EL (cell line): ENCODE measurements at regions not wholly inside any gene's neighbourhood (a gene's known extent, or its start where the extent isn't known, plus 50 kb on each side); places are given as distances from the start of the nearest gene placed in this dataset.

Source experiments
- DNase-seq: peaks from one replicate; pipeline ENCODE4 v3.0.0-alpha.2; 2016

GRCh38 chr4:135207531-135207930 is 1005.9 kb upstream of the PABPC4L start:
- peak; percentile 4 for DNase-seq

- DNase-seq = no peak
Measured at GRCh38 chr4:135204311-135204710, 1002.7 kb upstream of the PABPC4L start.

- peak; percentile 45 for DNase-seq
Measured at GRCh38 chr4:135201081-135201480, 999.5 kb upstream of the PABPC4L start.

GRCh38 chr4:135197641-135198040 is 996.1 kb upstream of the PABPC4L start:
- no peak for DNase-seq

- DNase-seq = no peak
Measured at GRCh38 chr4:135194477-135194876, 992.9 kb upstream of the PABPC4L start.

GRCh38 chr4:135192751-135193535 is 991.4 kb upstream of the PABPC4L start:
- DNase-seq = peak; percentile 18

DNA sequence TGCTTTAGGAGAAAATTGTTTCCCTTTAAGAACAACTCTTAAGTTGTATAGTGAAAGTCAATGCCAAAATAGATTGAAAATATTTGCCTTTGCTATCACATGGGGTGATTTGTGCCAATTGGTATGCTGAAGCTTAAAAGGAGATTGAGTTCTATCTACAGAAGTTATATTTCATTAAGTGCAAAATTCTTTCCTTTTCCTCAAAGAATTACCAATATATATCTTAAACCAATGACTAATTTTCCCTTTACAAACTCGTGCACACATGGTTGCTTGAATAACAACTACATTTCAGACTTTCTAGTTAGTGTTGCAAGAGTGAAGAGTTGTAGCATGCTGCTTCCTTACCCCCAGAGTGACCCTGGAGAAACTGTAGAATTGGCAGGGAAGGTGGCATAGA is 990.0 kb upstream of the PABPC4L start:
- DNase-seq = no peak

DNA sequence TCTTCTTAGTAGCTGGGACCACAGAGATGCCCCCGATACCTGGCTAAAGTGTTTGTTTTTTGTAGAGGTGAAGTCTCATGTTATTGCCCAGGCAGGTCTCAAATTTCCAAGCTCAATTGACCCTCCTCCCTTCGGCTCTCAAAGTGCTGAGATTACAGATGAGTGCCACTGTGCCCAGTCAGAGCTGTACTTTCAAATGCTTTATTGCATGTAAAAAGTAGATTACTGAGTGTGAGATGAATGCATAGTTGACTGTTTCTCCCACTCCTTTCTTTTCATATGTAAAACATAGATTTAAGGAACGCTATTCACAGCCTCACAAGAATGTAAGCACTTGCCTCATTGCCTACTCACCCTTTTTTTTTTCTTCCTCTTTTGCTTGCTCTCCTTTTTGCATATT is 984.4 kb upstream of the PABPC4L start:
- no peak for DNase-seq

DNA sequence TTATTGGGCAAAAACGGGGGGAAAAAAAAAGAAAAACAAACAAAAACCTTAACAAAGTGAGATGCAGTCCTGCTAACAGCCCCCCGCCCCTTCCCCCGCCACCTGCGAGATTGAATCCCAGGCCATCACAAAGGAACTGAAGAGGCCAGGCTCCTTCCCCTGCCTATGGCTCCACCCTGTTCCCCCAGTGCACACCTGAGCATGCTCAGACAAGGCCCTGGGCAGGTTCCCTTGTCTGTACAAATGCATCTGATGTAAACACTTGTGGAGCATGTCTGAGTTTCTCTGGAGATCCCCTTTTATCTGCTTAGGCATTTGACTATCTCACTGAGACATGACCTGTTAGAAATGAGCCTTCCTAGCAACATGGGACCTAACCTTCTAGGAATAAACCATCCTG is 983.7 kb upstream of the PABPC4L start:
- DNase-seq = no peak

DNA sequence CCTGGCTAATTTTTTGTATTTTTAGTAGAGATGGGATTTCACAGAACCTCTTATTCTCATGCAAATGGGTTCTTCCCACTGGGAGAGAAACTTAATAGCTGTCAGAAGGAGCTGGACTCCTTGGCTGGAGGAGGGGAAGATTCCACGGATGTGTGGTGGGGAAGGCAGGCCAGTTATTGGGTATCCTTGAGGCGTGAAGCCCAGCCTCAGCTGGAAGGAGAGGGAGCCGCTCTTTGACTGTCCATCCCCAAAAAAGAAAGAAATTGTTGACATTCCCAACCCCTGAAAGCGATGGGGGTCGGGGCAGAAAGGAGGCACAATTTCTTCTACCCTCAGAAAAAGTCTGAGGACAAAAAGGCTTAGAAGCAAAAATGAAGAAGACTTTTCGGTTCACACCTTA is 983.1 kb upstream of the PABPC4L start:
- no peak for DNase-seq

DNA sequence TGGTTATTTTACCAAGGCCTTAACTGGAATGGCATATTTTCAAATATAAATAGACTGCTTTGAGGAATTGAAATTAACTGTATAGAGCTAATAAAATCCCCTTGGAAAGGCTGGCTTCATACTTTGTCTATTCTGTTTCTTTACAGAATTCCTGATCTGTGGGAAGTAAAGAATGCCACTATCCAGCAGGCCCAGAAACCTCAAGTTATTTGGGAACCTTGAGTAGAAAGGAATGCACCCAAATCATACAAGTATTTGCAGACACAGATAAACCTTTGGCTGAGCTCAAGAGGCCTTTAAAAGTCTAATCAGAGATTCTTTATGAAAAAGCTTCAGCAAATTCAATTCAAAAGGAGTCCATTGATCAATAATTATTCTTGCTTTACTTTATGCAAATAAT is 975.7 kb upstream of the PABPC4L start:
- DNase-seq = peak; percentile 4

DNA sequence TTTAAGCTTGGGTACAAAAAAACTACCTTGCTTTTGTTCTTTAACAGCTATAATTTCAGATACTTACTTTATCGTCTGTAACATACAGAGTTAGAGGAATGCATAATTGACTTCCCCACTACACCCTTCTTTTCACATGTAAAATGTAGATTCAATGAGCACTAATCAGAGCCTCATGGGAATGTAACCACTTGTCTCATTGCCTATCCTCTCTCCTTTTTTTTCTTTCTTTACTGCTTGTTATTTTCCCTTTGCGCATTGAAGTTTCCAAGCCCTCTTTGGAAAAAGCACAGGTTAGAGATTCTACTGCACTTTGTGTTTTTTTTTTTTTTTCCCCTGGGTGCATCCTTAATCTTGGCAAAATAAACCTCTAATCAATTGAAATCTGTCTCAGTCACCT is 965.1 kb upstream of the PABPC4L start:
- no peak for DNase-seq

GRCh38 chr4:135164601-135165000 is 963.0 kb upstream of the PABPC4L start:
- DNase-seq = no peak

GRCh38 chr4:135144498-135144897 is 942.9 kb upstream of the PABPC4L start:
- no peak for DNase-seq

GRCh38 chr4:135124196-135124595 is 922.6 kb upstream of the PABPC4L start:
- no peak for DNase-seq

DNA sequence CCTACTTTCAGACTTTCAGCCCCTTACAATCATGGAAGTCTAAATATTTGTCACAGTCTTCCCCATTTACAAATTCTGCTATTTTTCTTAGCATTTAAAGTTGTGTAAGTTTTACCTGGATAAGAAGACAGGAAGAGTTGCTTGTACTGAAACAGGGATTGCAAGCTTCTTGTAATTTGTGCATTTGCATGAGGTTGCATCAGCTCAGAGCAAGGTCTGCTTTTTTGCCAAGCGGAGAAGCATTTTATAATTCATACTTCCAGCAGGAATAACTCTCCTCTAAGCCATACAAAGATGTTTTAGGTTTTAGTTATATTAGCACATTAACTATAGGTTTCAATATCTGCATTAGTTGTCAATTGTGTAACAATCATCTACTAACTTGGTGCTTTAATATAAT is 922.0 kb upstream of the PABPC4L start:
- DNase-seq = no peak

GRCh38 chr4:135122457-135122856 is 920.9 kb upstream of the PABPC4L start:
- no peak for DNase-seq

GRCh38 chr4:135120195-135120594 is 918.6 kb upstream of the PABPC4L start:
- peak; percentile 8 for DNase-seq

- no peak for DNase-seq
Measured at GRCh38 chr4:135114079-135114478, 912.5 kb upstream of the PABPC4L start.

DNA sequence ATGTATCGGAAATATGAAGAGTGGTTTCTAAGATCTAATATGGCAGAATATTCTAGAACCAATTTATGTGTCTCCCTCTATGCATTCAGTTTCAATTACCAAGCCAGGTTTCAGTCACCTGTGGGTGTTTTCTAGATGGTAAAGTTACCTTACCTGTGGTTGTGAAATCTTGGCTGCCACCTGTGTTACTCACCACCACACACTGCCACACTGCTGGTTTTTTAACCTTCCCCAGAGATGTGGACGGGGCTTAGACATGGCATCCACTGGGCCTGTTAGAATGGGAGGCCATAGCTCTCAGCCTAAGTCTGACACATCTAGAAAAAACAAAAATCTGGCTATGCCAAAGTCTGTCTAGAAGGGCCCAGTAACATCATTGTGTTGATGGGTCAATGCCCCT is 896.5 kb upstream of the PABPC4L start:
- DNase-seq = no peak

DNA sequence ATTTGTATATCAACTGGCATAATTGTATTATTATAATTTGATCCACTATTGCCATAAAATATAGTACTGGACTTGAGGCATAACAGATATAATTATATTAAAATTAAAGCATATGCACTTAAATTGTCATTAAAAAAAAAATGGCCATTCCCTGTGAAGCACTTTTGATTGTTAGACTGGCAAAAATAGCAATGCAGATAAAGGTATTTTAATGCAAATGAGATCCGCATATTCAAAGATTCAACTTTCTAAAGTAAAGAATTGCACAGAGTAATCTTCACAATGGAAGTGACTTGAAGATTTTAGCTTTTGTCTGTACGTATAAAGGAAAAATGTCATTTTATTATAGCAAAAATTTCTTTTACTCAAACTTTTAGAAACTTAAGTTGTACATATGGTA is 871.8 kb upstream of the PABPC4L start:
- DNase-seq = no peak

DNA sequence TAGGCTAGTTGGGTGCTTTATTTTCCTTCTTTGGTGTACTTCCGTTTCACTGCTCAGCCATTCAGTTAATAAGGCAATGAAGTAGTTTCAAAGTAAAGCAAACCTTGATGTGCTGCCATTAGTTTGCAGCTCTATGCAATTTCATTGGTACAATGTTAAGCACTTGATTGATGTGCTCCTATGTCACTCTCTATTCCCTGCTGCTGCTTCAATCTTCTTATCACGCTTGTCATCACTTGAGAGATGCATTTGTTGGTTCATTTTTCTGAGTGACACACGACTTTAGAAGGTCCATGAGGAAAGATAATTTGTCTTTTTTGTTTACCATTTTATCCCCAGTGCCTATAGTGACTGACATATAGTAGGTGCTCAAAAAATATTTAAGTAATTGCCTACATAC is 871.0 kb upstream of the PABPC4L start:
- DNase-seq = no peak

DNA sequence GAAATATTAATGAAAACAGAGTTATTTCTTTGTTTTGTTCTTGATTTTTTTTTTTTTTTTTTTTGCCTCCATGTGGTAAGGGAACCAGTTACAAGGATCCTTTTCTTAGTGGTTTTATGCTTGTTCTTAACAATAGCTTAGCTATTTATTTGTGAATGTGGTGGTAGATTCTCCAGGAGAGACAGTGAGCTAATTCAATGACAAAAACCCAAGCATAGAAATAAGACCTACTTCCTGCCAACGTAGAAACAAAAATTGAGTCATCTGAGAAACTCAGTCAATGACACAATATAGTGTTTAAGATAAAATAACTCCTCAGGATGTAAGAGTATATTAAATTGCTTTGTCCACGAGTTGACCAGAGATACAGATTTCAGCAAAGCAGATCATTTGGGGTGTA is 863.8 kb upstream of the PABPC4L start:
- peak; percentile 3 for DNase-seq

DNA sequence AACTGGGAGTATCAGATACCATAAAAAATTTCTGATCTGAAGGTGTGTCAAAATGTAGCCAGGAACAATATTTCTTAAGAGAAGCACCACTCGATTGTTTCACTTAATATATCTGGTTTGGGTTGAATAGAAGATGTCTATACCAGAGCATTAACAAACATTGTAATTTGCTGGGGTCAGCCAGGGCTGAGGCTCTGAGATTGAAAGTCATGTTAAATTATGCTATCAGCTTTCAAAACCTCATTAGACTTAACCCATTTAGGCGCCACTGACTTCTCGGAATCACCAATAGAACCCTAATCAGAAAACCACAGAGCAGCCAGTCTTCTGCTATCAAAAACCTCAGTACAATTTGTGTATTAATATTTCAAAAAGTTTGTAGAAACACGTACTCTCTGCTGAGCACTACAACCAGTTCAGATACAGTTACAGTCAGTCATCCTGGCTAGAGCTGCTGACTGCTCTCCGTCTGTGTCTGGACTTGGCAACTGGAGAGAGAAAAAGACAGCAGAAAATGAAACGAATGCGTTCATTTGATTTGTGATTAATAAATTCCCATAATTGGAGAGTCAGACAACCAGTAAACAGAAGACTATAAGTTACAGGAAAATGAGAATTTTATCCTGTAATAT is 848.6 kb upstream of the PABPC4L start:
- DNase-seq = no peak

GRCh38 chr4:135032670-135033069 is 831.1 kb upstream of the PABPC4L start:
- DNase-seq = no peak
